Liver (tissue), 8 donors: ENCODE measurements at regions not wholly inside any gene's neighbourhood (a gene's known extent, or its start where the extent isn't known, plus 50 kb on each side); places are given as distances from the start of the nearest gene placed in this dataset.

ENCODE experiments used
- DNase-seq: peaks from one replicate; pipeline ENCODE4 v3.0.0-alpha.2; 2017; ENCODE audit warnings: low spot score
- H3K27ac ChIP-seq, 2 donors: one replicate each; pipeline ENCODE4 v1.7.0; 2013; ENCODE audit warnings: inconsistent platforms in 2 of 2, low read length in 2 of 2, control low read depth in 1 of 2, low read depth in 1 of 2, mild to moderate bottlenecking in 1 of 2
- H3K27me3 ChIP-seq, 4 donors: one replicate each; pipeline versions ENCODE4 v1.6.1 to v1.7.0; 2013; ENCODE audit warnings: low read length in 3 of 4, inconsistent platforms in 1 of 4, mild to moderate bottlenecking in 1 of 4, moderate library complexity in 1 of 4; ENCODE audit not compliant: control insufficient read depth in 4 of 4, insufficient read depth in 4 of 4
- H3K36me3 ChIP-seq, 4 donors: one replicate each; pipeline versions ENCODE4 v1.6.1 to v1.7.0; 2013; ENCODE audit warnings: low read length in 3 of 4, mild to moderate bottlenecking in 3 of 4, low read depth in 1 of 4, moderate library complexity in 1 of 4; ENCODE audit not compliant: control insufficient read depth in 4 of 4, insufficient read depth in 3 of 4
- H3K4me1 ChIP-seq, 4 donors: one replicate each; pipeline versions ENCODE4 v1.6.1 to v1.7.0; 2013; ENCODE audit warnings: low read length in 3 of 4, mild to moderate bottlenecking in 3 of 4, moderate library complexity in 1 of 4; ENCODE audit not compliant: control insufficient read depth in 4 of 4, insufficient read depth in 4 of 4
- H3K4me3 ChIP-seq, 3 donors: one replicate each; pipeline versions ENCODE4 v1.6.1 to v1.7.0; 2013; ENCODE audit warnings: low read length in 3 of 3, control low read depth in 1 of 3, low read depth in 1 of 3, mild to moderate bottlenecking in 1 of 3
- H3K9ac ChIP-seq, 2 donors: one replicate each; pipeline ENCODE4 v1.7.0; 2013; ENCODE audit warnings: low read length in 2 of 2, mild to moderate bottlenecking in 2 of 2, moderate library complexity in 2 of 2, control low read depth in 1 of 2, low read depth in 1 of 2
- H3K9me3 ChIP-seq, 4 donors: one replicate each; pipeline versions ENCODE4 v1.6.1 to v1.7.0; 2013; ENCODE audit warnings: low read length in 3 of 4; ENCODE audit not compliant: control insufficient read depth in 4 of 4
- CTCF ChIP-seq: fragments of 150-350 bp; IDR thresholded peaks from 2 replicates; pipeline ENCODE4 v1.5.1; 2017; ENCODE audit warnings: improper control_type of control experiment, low read depth, low read length; ENCODE audit not compliant: missing input control
- EGR1 ChIP-seq, 2 donors: IDR thresholded peaks; 2 replicates each; pipeline ENCODE4 v1.6.1; 2016 to 2018; ENCODE audit warnings: antibody characterized with exemption in 2 of 2, low read depth in 2 of 2
- FOXA1 ChIP-seq: IDR thresholded peaks from 2 replicates; pipeline ENCODE4 v1.6.1; 2016; ENCODE audit warnings: antibody characterized with exemption
- GABPA ChIP-seq, 2 donors: IDR thresholded peaks in 1 of 2; conservative IDR thresholded peaks in 1 of 2; 2 replicates each; pipeline ENCODE4 v1.6.1; 2016; ENCODE audit warnings: antibody characterized with exemption in 2 of 2, mild to moderate bottlenecking in 1 of 2, moderate library complexity in 1 of 2
- HNF4A ChIP-seq, 2 donors: conservative IDR thresholded peaks; 2 replicates each; pipeline ENCODE4 v1.6.1; 2016; ENCODE audit warnings: antibody characterized with exemption in 2 of 2, mild to moderate bottlenecking in 2 of 2
- HNF4G ChIP-seq: IDR thresholded peaks from 2 replicates; pipeline ENCODE4 v1.6.1; 2016; ENCODE audit warnings: antibody characterized with exemption
- NR2F2 ChIP-seq: IDR thresholded peaks from 2 replicates; pipeline ENCODE4 v1.6.1; 2016; ENCODE audit warnings: antibody characterized with exemption
- RAD21 ChIP-seq, 2 donors: IDR thresholded peaks; 2 replicates each; pipeline ENCODE4 v1.6.1; 2016; ENCODE audit warnings: antibody characterized with exemption in 2 of 2, mild to moderate bottlenecking in 2 of 2
- REST ChIP-seq: IDR thresholded peaks from 2 replicates; pipeline ENCODE4 v1.6.1; 2016; ENCODE audit warnings: antibody characterized with exemption, mild to moderate bottlenecking
- RXRA ChIP-seq, 2 donors: IDR thresholded peaks; 2 replicates each; pipeline ENCODE4 v1.6.1; 2017 to 2018; ENCODE audit warnings: antibody characterized with exemption in 2 of 2, mild to moderate bottlenecking in 1 of 2
- TAF1 ChIP-seq: conservative IDR thresholded peaks from 2 replicates; pipeline ENCODE4 v1.6.1; 2016; ENCODE audit warnings: antibody characterized with exemption, mild to moderate bottlenecking
- YY1 ChIP-seq: IDR thresholded peaks from 2 replicates; pipeline ENCODE4 v1.6.1; 2016; ENCODE audit warnings: antibody characterized with exemption, mild to moderate bottlenecking
- WGBS: extraction: QIAGEN DNeasy Blood & Tissue Kit; methylation state at CpG from one replicate; pipeline ENCODE4 v1.1.7; 2013; 5-methylcytosine and 5-hydroxymethylcytosine counted together
- donor health status: healthy.
- donor health status: healthy.
- donor health status: healthy.
- donor health status: healthy.
- donor health status: healthy.

GRCh38 chrX:45972636-45973035 is 572.6 kb downstream of the ZNF674 start:
- Histone ChIP-seq H3K27ac (no peak overlapping the region), H3K4me3 (no peak overlapping the region), H3K4me1 (no peaks in the 10 kb centered on the region), H3K27me3 (peaks cover 0 to 3% (median 0%) of the 10 kb centered on the region in 4 donors), H3K9ac (no peak overlapping the region), H3K9me3 (no peaks in the 10 kb centered on the region), H3K36me3 (no peaks in the 10 kb centered on the region)
- no peak for DNase-seq
- TF ChIP-seq HNF4G = no peak
- TF ChIP-seq YY1 = no peak
- no peak for TF ChIP-seq REST
- TF ChIP-seq RAD21 (IDR thresholded peaks at IDR 0.05) = no peak
- no peak for TF ChIP-seq TAF1
- no peak for TF ChIP-seq GABPA (IDR thresholded peaks at IDR 0.05 in 1 of 2, conservative IDR thresholded peaks at IDR 0.05 in 1 of 2)
- TF ChIP-seq EGR1 (IDR thresholded peaks at IDR 0.05; ENCODE audit: low read depth in 2 of 2) = no peak
- TF ChIP-seq NR2F2 = no peak
- TF ChIP-seq RXRA (IDR thresholded peaks at IDR 0.05) = no peak
- TF ChIP-seq CTCF = no peak
- no peak for TF ChIP-seq HNF4A (conservative IDR thresholded peaks at IDR 0.05)
- TF ChIP-seq FOXA1 = no peak
- WGBS = 75% methylated on average over 4 of the region's 4 CpGs

- no peak overlapping the region for H3K9ac ChIP-seq
- DNase-seq = no peak
- H3K9me3 ChIP-seq = no peaks in the 10 kb centered on the region
- no peaks in the 10 kb centered on the region for H3K36me3 ChIP-seq
- H3K27me3 ChIP-seq = no peaks in the 10 kb centered on the region
- WGBS = 93% methylated on average over 7 of the region's 7 CpGs
- no peaks in the 10 kb centered on the region for H3K4me1 ChIP-seq
- no peak overlapping the region for H3K27ac ChIP-seq
- no peak overlapping the region for H3K4me3 ChIP-seq
- no peak for TF ChIP-seq CTCF
These were observed 585.7 kb downstream of the ZNF674 start for GRCh38 chrX:45959567-45959966.
